ENCODE measurements at regions not wholly inside any gene's neighbourhood (a gene's known extent, or its start where the extent isn't known, plus 50 kb on each side); places are given as distances from the start of the nearest gene placed in this dataset.

DNA sequence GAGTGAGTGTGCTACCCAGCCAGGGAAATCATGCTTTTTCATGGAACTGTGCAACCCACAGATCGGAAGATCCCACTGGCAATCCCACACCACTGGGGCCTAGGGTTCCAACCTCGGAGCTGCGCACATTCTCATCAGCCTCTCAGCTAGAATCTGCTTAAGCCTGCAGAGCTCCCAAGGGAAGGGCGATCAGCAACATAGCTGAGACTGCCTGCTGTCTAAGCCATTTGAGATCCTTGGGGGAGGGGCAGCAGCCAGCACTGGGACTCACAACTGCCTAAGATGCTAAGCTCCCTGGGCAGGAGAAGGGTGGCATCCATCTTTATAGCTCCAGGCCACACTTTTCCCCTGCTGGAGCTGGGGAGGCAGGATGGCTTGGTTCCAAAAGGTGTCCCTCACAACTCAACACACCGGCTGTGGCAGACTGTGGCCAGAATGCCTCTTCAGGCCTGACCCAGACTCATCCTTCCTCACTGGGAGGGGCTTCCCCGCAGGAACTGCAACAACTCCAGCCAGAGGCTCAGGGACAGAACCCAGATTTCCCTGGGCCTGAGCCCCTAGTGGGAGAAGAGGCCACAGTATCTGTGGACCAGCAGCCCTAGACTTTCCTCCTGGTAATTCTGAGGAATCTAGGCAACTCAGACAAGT, 1133.3 kb upstream of the PIK3C3 start:
- Histone ChIP-seq H3K4me3 (ENCODE audit: low read depth, low read length) (no peak overlapping the region), H3K36me3 (ENCODE audit: control insufficient read depth, insufficient read depth, low read length) (no peaks in the 10 kb centered on the region), H3K27me3 (ENCODE audit: control insufficient read depth, insufficient read depth, low read length) (no peaks in the 10 kb centered on the region)
- TF ChIP-seq, protein P1, sequence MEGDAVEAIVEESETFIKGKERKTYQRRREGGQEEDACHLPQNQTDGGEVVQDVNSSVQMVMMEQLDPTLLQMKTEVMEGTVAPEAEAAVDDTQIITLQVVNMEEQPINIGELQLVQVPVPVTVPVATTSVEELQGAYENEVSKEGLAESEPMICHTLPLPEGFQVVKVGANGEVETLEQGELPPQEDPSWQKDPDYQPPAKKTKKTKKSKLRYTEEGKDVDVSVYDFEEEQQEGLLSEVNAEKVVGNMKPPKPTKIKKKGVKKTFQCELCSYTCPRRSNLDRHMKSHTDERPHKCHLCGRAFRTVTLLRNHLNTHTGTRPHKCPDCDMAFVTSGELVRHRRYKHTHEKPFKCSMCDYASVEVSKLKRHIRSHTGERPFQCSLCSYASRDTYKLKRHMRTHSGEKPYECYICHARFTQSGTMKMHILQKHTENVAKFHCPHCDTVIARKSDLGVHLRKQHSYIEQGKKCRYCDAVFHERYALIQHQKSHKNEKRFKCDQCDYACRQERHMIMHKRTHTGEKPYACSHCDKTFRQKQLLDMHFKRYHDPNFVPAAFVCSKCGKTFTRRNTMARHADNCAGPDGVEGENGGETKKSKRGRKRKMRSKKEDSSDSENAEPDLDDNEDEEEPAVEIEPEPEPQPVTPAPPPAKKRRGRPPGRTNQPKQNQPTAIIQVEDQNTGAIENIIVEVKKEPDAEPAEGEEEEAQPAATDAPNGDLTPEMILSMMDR (IDR thresholded peaks at IDR 0.05; ENCODE audit: insufficient read depth, low read length, severe bottlenecking) = no peak
- no peak for DNase-seq (ENCODE audit: low read depth)
- no peak for FAIRE-seq

DNA sequence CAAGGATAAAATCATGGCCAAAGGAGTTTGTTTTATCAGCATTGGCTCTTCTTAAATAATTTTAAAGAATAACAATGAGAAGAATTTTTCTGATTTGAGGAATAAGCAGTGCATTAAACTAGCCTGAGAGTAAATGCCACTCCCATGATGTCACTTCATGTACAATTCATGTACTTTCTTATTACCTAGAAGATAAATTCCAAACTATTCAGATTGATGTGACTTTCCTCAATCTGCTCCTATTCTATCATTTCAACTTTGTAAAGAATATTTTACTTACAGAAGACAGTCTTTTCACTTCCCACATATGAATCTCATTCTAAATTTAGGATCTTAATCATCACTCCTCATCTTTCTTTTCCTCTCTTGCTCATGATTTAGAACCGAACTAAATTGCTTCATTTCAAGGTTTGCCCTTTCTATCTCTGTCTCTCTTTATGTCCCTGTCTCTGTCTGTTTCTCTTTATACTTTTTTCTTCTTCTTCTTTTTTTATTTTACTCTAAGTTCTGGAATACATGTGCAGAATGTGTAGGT, 1142.0 kb upstream of the PIK3C3 start:
- TF ChIP-seq, protein P1 (IDR thresholded peaks at IDR 0.05; ENCODE audit: insufficient read depth, low read length, severe bottlenecking) = no peak
- FAIRE-seq (no peak), DNase-seq (ENCODE audit: low read depth) (peak; percentile 8)
- Histone ChIP-seq H3K4me3 (ENCODE audit: low read depth, low read length) (no peak overlapping the region), H3K27me3 (ENCODE audit: control insufficient read depth, insufficient read depth, low read length) (no peaks in the 10 kb centered on the region), H3K36me3 (ENCODE audit: control insufficient read depth, insufficient read depth, low read length) (no peaks in the 10 kb centered on the region)

DNA sequence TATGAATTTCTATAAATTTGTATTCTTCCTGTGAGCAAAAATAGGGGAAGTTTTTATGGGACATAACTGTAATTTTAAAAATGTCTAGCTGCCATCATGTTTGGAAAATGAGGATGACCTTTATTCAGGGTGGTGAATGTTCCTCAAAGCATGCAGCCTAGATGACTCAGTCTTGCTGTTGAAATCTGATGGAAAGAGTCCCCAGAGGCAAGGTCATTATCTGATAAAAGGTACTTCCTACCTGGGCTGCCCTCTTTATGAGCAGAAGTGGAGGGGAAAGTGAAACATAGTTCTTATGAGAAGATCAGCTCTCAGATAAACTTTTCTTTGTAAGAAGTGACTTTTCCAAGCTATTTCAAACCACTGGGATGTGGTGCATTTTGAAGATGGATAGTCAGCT, 1144.7 kb upstream of the PIK3C3 start:
- TF ChIP-seq, protein P1 (IDR thresholded peaks at IDR 0.05; ENCODE audit: insufficient read depth, low read length, severe bottlenecking) = no peak
- FAIRE-seq (no peak), DNase-seq (ENCODE audit: low read depth) (peak; percentile 80)
- no peaks in the 10 kb centered on the region for H3K36me3 ChIP-seq (ENCODE audit: control insufficient read depth, insufficient read depth, low read length)
- no peak overlapping the region for H3K4me3 ChIP-seq (ENCODE audit: low read depth, low read length)
- H3K27me3 ChIP-seq (ENCODE audit: control insufficient read depth, insufficient read depth, low read length) = no peaks in the 10 kb centered on the region

DNA sequence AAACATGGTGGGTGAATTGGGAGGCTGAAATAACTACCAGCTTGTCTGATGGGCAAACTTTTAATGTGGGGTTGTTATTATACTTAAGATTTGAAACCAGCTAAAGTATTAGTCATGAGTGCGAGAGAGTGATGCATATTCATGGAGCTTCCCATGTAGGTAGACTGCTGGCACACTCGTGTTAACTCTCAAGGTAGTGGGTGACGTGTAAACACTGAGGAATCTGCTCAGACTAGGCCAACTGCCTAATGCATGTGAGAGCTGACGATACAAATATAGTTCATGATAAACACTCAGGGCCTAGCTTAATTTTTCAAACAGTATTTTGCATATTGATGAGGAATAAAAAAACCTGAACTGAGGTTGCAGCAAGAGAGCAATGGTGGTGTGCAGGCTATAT, 1165.7 kb upstream of the PIK3C3 start:
- H3K4me3 ChIP-seq (ENCODE audit: low read depth, low read length) = no peak overlapping the region
- DNase-seq (ENCODE audit: low read depth) (peak; percentile 59), FAIRE-seq (no peak)
- H3K36me3 ChIP-seq (ENCODE audit: control insufficient read depth, insufficient read depth, low read length) = no peaks in the 10 kb centered on the region
- TF ChIP-seq, protein P1 (IDR thresholded peaks at IDR 0.05; ENCODE audit: insufficient read depth, low read length, severe bottlenecking) = no peak
- H3K27me3 ChIP-seq (ENCODE audit: control insufficient read depth, insufficient read depth, low read length) = no peaks in the 10 kb centered on the region

DNA sequence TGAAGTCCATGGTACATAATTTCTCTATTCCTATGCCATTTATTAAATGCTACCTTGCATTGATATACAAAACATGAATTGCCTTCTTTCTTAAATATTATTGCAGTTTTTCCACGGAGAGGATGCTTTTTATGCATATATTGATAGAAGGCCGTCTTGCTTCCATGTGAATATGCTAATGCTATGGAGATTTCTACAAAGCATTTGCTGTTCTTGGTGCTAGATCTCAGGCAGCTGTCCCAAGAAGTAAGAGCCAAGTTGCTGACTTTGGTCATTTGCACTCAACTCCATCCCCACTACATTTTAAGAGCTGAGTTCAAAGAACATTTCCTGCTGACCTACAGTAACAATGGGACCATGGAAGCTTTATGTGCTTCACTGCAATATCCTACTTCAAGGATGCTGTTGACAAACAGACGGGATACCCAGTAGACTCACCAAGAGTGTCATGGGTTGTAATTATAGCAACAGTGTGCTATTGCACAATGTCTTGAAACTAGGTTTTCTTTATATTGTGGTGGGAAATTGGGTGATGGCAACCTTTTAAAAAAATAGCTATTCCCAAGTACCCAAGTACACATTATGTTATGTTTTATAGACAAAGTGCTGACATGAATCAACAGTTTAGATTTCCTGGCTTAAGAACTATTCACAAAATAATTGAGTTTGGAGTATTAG, 1172.4 kb upstream of the PIK3C3 start:
- Histone ChIP-seq H3K36me3 (ENCODE audit: control insufficient read depth, insufficient read depth, low read length) (no peaks in the 10 kb centered on the region), H3K4me3 (ENCODE audit: low read depth, low read length) (no peak overlapping the region), H3K27me3 (ENCODE audit: control insufficient read depth, insufficient read depth, low read length) (no peaks in the 10 kb centered on the region)
- FAIRE-seq (no peak), DNase-seq (ENCODE audit: low read depth) (no peak)
- TF ChIP-seq, protein P1 (IDR thresholded peaks at IDR 0.05; ENCODE audit: insufficient read depth, low read length, severe bottlenecking) = no peak

All from bronchial epithelial cell (primary cell).